ENCODE measurements at regions not wholly inside any gene's neighbourhood (a gene's known extent, or its start where the extent isn't known, plus 50 kb on each side); places are given as distances from the start of the nearest gene placed in this dataset.

DNA sequence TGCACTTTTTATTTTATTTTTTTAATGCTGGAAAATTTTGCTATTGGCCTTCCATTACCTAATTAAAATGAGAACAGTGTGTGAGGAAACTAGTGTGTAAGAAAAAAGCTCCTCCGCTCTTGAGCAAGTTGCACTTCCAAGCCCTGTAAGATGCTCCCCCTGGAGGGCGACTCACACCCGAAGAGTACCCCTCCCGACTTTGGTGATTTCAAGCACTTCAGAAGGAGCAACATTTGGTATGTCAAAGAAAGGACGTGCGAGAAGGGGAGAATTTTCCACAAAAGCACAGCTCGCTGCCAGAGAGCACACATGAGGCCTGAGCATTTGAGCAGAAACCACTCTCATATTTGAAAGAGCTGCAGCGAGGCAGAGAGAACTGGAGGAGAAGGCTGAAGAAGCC lies 504.4 kb downstream of the FGF9 start:
- H3K4me3 ChIP-seq (ENCODE audit: low read length), result no peak overlapping the region
- TF ChIP-seq, protein P1, sequence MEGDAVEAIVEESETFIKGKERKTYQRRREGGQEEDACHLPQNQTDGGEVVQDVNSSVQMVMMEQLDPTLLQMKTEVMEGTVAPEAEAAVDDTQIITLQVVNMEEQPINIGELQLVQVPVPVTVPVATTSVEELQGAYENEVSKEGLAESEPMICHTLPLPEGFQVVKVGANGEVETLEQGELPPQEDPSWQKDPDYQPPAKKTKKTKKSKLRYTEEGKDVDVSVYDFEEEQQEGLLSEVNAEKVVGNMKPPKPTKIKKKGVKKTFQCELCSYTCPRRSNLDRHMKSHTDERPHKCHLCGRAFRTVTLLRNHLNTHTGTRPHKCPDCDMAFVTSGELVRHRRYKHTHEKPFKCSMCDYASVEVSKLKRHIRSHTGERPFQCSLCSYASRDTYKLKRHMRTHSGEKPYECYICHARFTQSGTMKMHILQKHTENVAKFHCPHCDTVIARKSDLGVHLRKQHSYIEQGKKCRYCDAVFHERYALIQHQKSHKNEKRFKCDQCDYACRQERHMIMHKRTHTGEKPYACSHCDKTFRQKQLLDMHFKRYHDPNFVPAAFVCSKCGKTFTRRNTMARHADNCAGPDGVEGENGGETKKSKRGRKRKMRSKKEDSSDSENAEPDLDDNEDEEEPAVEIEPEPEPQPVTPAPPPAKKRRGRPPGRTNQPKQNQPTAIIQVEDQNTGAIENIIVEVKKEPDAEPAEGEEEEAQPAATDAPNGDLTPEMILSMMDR (conservative IDR thresholded peaks at IDR 0.05; ENCODE audit: low read length), result no peak
- DNase-seq (ENCODE audit: low read depth), result no peak

DNA sequence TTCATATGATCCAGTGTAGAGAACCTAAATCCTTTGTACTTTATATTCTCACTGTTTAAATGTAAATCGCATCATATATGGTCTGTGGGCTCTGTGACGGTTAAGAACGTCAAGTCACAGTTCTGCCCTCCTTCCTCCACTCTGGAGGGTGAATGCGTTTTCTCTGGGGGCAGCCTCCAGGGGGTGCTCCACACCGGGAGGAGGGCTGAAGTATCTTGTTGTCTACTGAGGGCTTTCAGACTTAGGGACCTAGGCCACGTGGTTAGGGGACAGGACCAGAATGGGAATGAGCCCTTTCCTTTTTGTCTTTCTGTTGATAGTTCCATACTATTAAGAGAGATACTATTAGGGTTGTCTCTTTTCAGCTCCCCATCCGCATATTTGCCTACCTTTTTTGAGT lies 504.9 kb downstream of the FGF9 start:
- no peak for DNase-seq (ENCODE audit: low read depth)
- TF ChIP-seq, protein P1 (conservative IDR thresholded peaks at IDR 0.05; ENCODE audit: low read length), result no peak
- no peak overlapping the region for H3K4me3 ChIP-seq (ENCODE audit: low read length)

DNA sequence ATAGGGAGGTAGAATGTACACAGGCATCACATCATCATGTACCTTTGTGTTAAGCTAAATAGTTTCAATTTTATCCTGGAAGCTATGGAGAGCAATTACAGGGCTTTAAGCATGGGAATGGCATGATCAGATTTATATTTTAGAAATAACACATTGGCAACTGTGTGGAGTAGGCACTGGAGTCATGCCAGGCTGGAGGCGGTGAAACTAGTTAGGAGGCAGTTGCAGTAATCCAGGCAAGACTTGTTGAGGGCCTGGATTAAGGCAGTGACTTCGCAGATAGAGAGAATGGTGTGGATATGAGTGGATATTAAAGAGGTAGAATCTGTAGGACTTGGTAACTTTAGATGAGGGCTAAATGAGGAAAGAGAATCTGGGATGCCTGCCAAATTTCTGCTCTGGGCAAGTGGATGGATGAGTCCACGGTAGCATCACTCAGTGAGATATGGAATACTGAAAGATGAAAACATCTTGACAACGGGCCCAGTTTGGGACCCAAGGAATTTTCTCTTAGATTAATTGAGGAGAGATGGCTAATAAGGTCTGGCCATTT lies 506.2 kb downstream of the FGF9 start:
- H3K4me3 ChIP-seq (ENCODE audit: low read length), result no peak overlapping the region
- TF ChIP-seq, protein P1 (conservative IDR thresholded peaks at IDR 0.05; ENCODE audit: low read length), result no peak
- no peak for DNase-seq (ENCODE audit: low read depth)

DNA sequence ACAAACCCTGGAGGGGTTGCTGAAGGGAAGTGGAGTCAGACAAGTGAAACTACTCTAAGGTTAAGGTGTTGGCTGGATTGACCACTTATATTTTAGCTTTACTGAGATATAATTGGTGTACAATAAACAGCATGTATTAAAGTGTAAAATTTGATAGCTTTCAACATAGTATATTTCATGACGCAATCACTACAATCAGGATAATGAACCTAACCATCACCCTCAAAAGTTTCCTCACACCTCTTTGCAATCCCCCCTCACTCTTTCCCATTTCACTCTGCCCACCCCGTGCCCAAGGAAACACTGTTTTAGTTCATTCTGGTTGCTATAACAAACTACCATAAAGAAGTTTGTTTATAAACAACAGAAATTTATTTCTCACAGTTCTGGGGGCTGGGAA lies 508.0 kb downstream of the FGF9 start:
- no peak overlapping the region for H3K4me3 ChIP-seq (ENCODE audit: low read length)
- DNase-seq (ENCODE audit: low read depth), result no peak
- TF ChIP-seq, protein P1 (conservative IDR thresholded peaks at IDR 0.05; ENCODE audit: low read length), result no peak

DNA sequence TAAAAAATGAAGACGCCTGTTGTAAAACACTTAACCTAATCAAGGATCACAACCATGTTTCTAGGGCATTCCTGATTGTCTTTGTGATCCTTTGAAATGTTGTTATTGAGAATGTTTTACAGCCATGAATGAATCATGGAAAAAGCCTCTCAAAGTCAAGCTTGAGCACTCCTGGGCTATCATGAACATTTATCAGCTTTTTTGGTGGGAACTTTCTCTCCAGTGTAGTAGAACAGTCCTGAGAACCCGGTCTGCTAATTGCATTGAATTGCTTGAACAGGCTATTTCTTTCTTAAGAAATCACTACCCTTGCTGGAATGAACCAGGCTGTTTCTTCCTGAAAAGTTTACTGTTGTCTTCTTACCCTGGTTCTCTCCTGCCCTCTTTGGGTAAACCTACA lies 516.5 kb downstream of the FGF9 start:
- TF ChIP-seq, protein P1 (conservative IDR thresholded peaks at IDR 0.05; ENCODE audit: low read length), result no peak
- H3K4me3 ChIP-seq (ENCODE audit: low read length), result no peak overlapping the region
- DNase-seq (ENCODE audit: low read depth), result peak; percentile 3

DNA sequence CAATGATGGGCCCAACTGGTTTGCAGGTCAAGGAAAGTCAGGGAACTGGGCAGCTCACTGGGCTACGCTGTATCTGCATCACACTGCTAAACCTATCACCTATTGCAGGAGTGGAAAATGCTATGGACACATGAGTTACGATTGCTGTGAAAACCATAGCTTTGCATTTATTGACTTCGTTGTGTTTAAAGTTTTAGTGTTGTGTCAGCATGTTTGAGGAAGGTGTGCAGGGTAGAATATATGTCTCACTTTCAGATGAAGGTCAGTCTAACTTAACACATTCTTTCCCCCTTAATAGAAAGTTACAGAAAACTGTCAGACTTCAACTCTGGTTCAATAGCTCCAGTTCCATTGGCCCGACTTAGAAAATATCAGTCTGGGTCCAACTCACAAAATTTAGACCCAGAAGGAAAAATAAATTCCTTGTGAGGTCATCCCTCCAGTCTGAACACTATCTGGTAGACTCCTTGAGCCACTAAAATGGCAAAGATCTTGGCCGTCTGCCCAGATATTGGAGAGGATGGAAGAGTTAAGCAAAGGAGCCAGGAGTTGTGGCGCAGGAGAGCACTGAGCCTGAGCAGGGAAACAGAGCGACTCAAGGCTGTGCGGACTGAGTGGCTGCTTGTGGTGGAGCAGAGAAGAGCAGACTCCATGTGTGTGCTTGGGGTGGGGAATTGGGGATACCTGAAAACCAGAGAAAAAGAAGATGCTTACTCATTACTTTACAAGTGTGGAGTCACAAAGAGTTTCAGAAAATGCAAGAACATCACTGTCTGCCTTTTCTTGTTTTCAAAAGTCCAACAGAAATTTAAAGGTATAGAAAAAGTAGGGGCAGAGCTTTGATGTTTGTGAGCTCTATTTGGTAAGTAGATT lies 518.5 kb downstream of the FGF9 start:
- TF ChIP-seq, protein P1 (conservative IDR thresholded peaks at IDR 0.05; ENCODE audit: low read length), result no peak
- no peak for DNase-seq (ENCODE audit: low read depth)
- H3K4me3 ChIP-seq (ENCODE audit: low read length), result no peak overlapping the region

DNA sequence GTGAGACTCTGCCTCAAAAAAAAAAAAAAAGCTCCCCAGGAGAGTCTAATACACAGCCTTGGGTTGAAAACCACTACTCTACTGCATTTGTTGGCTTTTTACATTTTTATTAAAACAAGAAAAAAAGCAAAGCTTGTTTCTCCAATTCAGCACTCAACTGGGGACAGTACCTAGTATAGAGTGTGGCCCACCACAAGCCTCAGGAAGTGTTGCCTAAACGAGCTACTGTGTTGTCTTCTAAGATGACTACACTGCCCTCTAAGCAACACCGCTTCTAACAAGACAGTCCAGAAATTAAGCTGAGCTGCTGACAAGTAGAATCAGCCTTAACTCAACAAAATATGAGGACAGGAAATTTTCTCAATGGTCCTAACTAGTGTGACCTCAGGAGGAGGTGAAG lies 522.2 kb downstream of the FGF9 start:
- DNase-seq (ENCODE audit: low read depth), result no peak
- TF ChIP-seq, protein P1 (conservative IDR thresholded peaks at IDR 0.05; ENCODE audit: low read length), result no peak
- H3K4me3 ChIP-seq (ENCODE audit: low read length), result no peak overlapping the region

All from AG10803 (cell line).